ENCODE measurements at regions not wholly inside any gene's neighbourhood (a gene's known extent, or its start where the extent isn't known, plus 50 kb on each side); places are given as distances from the start of the nearest gene placed in this dataset.

DNA sequence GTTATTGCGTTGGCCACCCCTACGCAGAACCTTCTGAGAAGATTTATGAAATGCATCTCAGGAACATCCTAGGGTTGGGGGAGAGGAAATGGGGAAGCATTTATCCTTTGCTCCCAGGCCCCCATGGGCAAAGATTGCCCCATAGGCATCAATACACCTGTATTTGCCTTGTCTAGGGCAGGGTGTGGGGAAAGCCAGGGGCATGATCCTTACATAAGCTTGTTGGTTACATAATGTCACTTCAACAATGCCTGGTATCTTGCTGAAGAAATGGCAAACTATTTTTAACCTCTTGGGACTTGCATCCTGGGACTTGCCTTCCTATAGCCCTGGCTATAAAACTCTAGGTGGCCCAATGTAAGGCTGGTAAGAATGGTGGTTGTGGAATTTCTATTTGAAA is 53.9 kb upstream of the SPRED2 start:
- TF ChIP-seq MAX (IDR thresholded peaks at IDR 0.05; ENCODE audit: low read depth, low read length): no peak
- TF ChIP-seq, protein P1, sequence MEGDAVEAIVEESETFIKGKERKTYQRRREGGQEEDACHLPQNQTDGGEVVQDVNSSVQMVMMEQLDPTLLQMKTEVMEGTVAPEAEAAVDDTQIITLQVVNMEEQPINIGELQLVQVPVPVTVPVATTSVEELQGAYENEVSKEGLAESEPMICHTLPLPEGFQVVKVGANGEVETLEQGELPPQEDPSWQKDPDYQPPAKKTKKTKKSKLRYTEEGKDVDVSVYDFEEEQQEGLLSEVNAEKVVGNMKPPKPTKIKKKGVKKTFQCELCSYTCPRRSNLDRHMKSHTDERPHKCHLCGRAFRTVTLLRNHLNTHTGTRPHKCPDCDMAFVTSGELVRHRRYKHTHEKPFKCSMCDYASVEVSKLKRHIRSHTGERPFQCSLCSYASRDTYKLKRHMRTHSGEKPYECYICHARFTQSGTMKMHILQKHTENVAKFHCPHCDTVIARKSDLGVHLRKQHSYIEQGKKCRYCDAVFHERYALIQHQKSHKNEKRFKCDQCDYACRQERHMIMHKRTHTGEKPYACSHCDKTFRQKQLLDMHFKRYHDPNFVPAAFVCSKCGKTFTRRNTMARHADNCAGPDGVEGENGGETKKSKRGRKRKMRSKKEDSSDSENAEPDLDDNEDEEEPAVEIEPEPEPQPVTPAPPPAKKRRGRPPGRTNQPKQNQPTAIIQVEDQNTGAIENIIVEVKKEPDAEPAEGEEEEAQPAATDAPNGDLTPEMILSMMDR (IDR thresholded peaks at IDR 0.05; ENCODE audit: low read depth, low read length): no peak

Data from NB4 (cell line).